ENCODE measurements at regions not wholly inside any gene's neighbourhood (a gene's known extent, or its start where the extent isn't known, plus 50 kb on each side); places are given as distances from the start of the nearest gene placed in this dataset.

DNA sequence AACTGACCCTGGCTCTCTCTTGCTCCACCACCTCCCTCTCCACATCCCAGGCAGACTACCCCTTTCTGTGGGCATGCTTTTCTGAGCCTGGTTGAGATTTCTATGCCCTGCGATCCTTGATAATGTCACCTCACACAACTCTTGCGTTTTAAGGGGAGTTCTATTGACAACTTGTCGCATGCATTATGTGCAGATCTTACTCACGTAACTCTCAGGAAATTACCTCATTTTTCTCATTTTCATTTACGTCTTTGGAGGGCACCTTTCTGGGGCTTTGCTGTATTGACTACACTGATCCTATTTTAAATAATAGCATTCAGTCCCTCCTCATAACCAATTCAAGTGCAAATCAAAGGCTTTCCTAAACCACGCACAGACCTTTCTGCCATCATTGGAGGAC is 140.4 kb upstream of the WWC1 start:
- Histone ChIP-seq H3K4me1 (ENCODE audit: control insufficient read depth, extremely low read depth, insufficient read depth, low read length) (no peaks in the 10 kb centered on the region), H2AFZ (ENCODE audit: low read depth, low read length) (no peak overlapping the region), H4K20me1 (replicated peaks; ENCODE audit: control insufficient read depth, extremely low read depth, insufficient read depth, low read length) (no peaks in the 10 kb centered on the region), H3K27me3 (ENCODE audit: control insufficient read depth in 2 of 2, insufficient read depth in 2 of 2, low read length in 2 of 2) (no peaks in the 10 kb centered on the region), H3K9ac (replicated peaks; ENCODE audit: extremely low read depth, insufficient read depth, low read length) (no peak overlapping the region), H3K27ac (ENCODE audit: insufficient read depth, low read depth, low read length) (no peak overlapping the region), H3K9me3 (replicated peaks; ENCODE audit: control insufficient read depth, insufficient read depth, low read length) (no peaks in the 10 kb centered on the region), H3K79me2 (ENCODE audit: control insufficient read depth, insufficient read depth, low read length) (no peaks in the 10 kb centered on the region), H3K4me2 (ENCODE audit: insufficient read depth, low read length) (no peak overlapping the region), H3K36me3 (ENCODE audit: control insufficient read depth in 2 of 2, extremely low read depth in 1 of 2, insufficient read depth in 2 of 2, low read length in 2 of 2) (no peaks in the 10 kb centered on the region), H3K9me1 (replicated peaks; ENCODE audit: control insufficient read depth, extremely low read depth, insufficient read depth, low read length) (no peaks in the 10 kb centered on the region), H3K4me3 (replicated peaks in 1 of 3; ENCODE audit: insufficient read depth in 1 of 3, low read depth in 1 of 3, low read length in 3 of 3) (no peak overlapping the region)
- FAIRE-seq (no peak), DNase-seq (ENCODE audit: low read depth, low spot score) (no peak)
- POLR2A ChIA-PET = no interaction called here
- dilution Hi-C loops (cut with MboI; ENCODE audit: extremely low pct_ligation_motif_present, low sequenced_read_pairs) = no loop called here
- BruUV-seq (replicated peaks) = no TSS peak
- TF ChIP-seq POLR2A (IDR thresholded peaks at IDR 0.05; ENCODE audit: low read depth, low read length) (no peak), GATA2 (IDR thresholded peaks at IDR 0.05; ENCODE audit: insufficient read depth, insufficient read length, low read depth, low read length) (no peak), EZH2 (IDR thresholded peaks at IDR 0.05; ENCODE audit: borderline replicate concordance, low read depth, low read length, severe bottlenecking) (no peak), JUN (IDR thresholded peaks at IDR 0.05; ENCODE audit: borderline replicate concordance, insufficient read depth, insufficient read length, low read depth) (no peak), POLR2AphosphoS5 (IDR thresholded peaks at IDR 0.05; ENCODE audit: insufficient read depth, low read depth, low read length) (no peak), FOS (IDR thresholded peaks at IDR 0.05; ENCODE audit: borderline replicate concordance, insufficient read depth, low read length) (no peak), MYC (IDR thresholded peaks at IDR 0.05; ENCODE audit: low read depth, low read length) (no peak)
- TF ChIP-seq, protein P1, sequence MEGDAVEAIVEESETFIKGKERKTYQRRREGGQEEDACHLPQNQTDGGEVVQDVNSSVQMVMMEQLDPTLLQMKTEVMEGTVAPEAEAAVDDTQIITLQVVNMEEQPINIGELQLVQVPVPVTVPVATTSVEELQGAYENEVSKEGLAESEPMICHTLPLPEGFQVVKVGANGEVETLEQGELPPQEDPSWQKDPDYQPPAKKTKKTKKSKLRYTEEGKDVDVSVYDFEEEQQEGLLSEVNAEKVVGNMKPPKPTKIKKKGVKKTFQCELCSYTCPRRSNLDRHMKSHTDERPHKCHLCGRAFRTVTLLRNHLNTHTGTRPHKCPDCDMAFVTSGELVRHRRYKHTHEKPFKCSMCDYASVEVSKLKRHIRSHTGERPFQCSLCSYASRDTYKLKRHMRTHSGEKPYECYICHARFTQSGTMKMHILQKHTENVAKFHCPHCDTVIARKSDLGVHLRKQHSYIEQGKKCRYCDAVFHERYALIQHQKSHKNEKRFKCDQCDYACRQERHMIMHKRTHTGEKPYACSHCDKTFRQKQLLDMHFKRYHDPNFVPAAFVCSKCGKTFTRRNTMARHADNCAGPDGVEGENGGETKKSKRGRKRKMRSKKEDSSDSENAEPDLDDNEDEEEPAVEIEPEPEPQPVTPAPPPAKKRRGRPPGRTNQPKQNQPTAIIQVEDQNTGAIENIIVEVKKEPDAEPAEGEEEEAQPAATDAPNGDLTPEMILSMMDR (IDR thresholded peaks at IDR 0.05; ENCODE audit: extremely low read depth in 1 of 2, insufficient read depth in 1 of 2, low read depth in 1 of 2, low read length in 2 of 2) = no peak
- TF ChIP-seq, protein P2, sequence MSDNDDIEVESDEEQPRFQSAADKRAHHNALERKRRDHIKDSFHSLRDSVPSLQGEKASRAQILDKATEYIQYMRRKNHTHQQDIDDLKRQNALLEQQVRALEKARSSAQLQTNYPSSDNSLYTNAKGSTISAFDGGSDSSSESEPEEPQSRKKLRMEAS (IDR thresholded peaks at IDR 0.05; ENCODE audit: insufficient read depth, insufficient read length) = no peak
- CTCF ChIA-PET = no interaction called here
- intact Hi-C loops (cut with micrococcal nuclease) = no loop called here

All from endothelial cell of umbilical vein (primary cell).